GM12891 (cell line): ENCODE measurements at regions not wholly inside any gene's neighbourhood (a gene's known extent, or its start where the extent isn't known, plus 50 kb on each side); places are given as distances from the start of the nearest gene placed in this dataset.
A peak's percentile ranks its signal among the peaks of the same experiment; 100 is the strongest.

Source experiments
- DNase-seq: peaks from one replicate; pipeline ENCODE4 v3.0.0; 2011; ENCODE audit warnings: low spot score; ENCODE audit not compliant: insufficient read length
- FAIRE-seq: peaks from 2 replicates; lab custom pipeline; 2011; peaks lifted over from hg19 to GRCh38; lab: Jason Lieb, UNC
- PAX5 ChIP-seq: IDR thresholded peaks from 2 replicates; pipeline ENCODE4 v1.6.1; 2011; ENCODE audit warnings: low read length, moderate library complexity, mild to moderate bottlenecking; ENCODE audit not compliant: insufficient read depth, severe bottlenecking
- POLR2A ChIP-seq: IDR thresholded peaks from 2 replicates; pipeline ENCODE4 v1.6.1; 2011; ENCODE audit warnings: low read depth, low read length, control low read depth
- POLR2AphosphoS5 ChIP-seq: IDR thresholded peaks from 2 replicates; pipeline ENCODE4 v1.6.1; 2011; ENCODE audit warnings: low read depth, low read length, control low read depth
- POU2F2 ChIP-seq: IDR thresholded peaks from 2 replicates; pipeline ENCODE4 v1.6.1; 2011; ENCODE audit warnings: low read depth, mild to moderate bottlenecking, control low read depth, low read length, moderate library complexity
- SPI1 ChIP-seq: IDR thresholded peaks from 2 replicates; pipeline ENCODE4 v1.6.1; 2011; ENCODE audit warnings: low read depth, low read length, control low read depth
- TAF1 ChIP-seq: IDR thresholded peaks from 2 replicates; pipeline ENCODE4 v1.6.1; 2011; ENCODE audit warnings: low read depth, low read length, control low read depth

DNA sequence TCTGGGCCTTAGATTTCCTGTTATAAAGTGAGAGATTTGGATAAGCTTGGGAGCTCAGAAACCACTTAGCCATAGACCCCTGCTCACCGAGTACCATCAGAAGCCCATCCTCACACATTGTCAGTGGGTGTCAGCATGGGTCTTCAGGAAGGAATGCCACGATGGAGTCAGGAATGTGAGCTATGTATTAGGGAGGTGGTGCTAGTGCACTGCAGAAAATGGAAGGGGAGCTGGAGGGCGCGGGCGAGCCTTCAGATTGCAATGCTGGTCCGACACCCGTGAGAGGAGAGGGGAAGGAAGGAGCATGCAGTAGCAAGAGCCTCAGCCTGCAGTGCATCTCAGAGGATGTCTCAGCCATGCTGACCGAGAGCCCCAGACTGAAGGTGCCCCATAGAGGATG, 294.5 kb downstream of the FOXL1 start:
- TF ChIP-seq TAF1 = no peak
- no peak for TF ChIP-seq SPI1
- TF ChIP-seq POU2F2 = no peak
- TF ChIP-seq PAX5 = no peak
- TF ChIP-seq POLR2AphosphoS5 = no peak
- TF ChIP-seq POLR2A = no peak
- FAIRE-seq (no peak), DNase-seq (no peak)

DNA sequence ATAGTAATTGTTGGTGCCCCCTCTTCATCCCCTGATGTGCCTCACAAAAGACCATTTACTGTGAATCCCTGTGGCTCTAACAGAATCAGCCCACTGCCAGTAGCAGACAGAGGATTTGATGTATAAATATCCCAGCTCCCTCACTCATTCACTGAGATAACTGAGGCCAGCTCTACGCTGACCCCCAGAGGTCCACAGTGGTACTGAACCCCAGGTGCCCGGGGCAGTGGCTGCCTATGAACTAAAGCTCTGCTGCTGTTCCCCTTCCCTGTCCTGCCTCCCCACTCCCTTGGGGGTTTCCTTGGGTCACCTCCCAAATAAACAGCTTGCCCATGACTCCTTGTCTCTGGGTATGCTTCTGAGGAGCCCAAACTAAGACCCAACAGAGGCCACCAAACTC, 295.8 kb downstream of the FOXL1 start:
- DNase-seq (peak; percentile 41), FAIRE-seq (no peak)
- no peak for TF ChIP-seq PAX5
- no peak for TF ChIP-seq POU2F2
- TF ChIP-seq POLR2AphosphoS5 = no peak

DNA sequence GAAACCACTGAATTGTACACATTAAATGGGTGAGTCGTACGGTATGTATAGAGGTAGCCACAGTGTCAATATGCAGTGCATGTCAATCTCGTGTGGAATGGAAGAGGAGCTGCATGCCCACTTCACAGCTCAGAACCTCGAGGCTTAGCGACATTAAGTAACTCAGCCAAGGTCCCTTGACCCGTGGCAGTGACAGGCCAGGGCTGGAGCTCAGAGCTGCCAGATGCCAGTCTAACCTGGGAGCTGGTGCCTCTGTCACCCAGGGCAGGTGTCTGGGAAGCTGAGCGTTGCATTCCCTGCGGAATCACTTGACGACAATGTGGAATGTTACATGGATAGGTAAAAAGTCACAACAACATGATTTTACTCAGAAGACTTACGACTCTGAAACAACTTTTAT, 298.1 kb downstream of the FOXL1 start:
- DNase-seq (no peak), FAIRE-seq (no peak)
- TF ChIP-seq POU2F2 = no peak
- no peak for TF ChIP-seq PAX5
- TF ChIP-seq POLR2AphosphoS5 = no peak
- no peak for TF ChIP-seq TAF1
- TF ChIP-seq SPI1 = no peak
- no peak for TF ChIP-seq POLR2A

DNA sequence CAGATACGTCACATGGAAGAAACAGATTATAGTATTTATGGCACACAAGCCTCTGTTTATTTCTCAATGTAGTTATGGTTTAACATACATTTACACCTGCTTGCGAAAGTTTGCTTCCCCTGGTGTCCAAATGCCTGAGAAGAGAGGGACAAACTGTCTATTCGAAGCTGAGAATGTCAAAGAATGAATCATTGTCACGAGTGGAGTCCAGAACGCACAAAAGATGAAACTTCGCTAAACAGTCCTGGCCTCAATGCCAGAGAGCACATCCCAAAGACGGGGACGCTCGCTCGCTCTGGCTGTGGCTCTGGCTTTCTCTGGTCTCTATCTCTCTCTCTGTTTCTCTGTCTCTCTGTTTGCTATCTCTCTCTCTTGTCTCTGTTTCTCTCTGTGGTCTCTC, 298.8 kb downstream of the FOXL1 start:
- TF ChIP-seq POLR2A (no peak), PAX5 (no peak), POLR2AphosphoS5 (no peak), TAF1 (no peak), POU2F2 (no peak), SPI1 (no peak)
- FAIRE-seq = no peak
- no peak for DNase-seq

DNA sequence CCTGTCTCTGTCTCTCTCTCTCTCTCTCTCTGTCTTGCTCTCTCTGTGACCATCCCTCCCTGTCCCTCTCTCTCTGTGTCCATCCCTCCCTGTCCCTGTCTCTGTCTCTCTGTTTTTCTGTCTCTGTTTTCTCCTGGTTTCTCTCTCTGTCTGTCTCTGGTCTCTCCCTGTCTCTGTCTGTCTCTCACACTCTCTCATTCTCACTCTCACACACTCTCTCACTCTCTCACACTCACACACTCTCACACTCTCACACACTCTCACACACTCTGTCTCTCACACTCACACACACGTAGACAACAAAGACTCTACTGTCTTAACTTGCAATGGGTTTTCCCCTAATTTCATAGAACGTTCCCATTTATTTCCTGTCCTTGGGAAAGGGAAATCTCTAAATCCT, 299.5 kb downstream of the FOXL1 start:
- no peak for FAIRE-seq
- TF ChIP-seq SPI1 (no peak), PAX5 (no peak), POLR2A (no peak), POLR2AphosphoS5 (no peak), POU2F2 (no peak), TAF1 (no peak)
- DNase-seq = no peak

DNA sequence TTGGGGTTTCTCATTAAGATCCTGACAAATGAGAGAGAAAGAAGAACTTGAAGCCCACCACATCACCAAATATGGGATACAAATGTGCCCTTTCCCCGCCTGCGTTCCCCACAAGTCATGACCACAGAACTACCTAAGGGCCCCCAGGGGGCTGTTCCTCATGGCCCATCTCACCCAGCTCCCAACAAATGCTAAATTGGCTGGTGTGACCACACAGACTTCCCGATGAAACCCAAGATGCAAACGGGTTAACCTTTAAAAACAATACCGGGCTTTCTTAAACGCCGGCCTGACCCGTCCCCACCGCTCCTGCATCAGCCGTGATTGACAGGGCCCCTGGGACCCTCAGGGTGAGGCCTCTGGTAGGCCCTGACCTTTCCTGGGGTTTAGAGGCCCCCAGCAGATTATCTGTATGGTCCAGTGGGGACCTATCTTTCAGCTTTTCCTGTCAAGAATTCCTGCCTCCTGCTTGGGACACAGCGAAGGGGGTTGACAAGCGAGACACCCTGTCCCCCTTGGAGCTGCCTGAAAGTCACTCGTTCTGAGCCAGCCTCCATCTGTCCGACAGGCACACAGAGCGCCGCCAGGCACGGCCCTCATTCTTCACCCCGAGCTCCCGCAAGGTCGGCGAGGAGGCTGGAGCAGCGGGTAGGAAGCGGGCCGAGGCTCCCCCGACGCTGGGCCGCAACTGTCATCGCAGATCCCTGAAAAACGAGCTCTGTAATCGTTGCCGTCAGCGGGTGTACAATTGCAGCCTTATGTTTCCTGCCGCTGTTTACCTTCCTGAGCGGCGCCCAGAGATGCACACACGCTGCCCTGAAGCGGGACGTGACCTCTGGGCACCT, 300.1 kb downstream of the FOXL1 start:
- no peak for DNase-seq
- TF ChIP-seq POU2F2 (no peak), TAF1 (no peak), POLR2A (no peak), SPI1 (no peak), PAX5 (no peak), POLR2AphosphoS5 (no peak)
- no peak for FAIRE-seq

DNA sequence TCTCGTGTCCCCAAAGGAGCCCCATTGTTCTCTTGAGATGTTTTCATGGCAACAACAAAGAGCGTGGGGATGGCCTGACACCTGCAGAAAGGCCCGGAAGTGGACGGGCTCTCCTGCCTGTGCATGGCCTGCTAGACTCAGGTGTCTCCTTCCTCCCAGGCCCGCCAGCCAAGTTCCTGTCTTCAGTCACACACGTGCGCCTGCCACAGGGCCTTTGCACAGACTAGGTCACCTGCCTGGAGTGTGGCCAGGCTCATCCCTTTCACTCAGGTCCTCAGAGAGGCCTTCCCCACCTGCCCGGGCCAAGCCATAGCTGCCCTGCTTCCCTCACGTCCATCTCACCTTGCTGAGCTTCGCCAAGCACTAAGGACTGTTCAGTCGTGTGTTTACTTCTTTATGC, 300.9 kb downstream of the FOXL1 start:
- FAIRE-seq (no peak), DNase-seq (no peak)
- TF ChIP-seq POLR2A (no peak), POU2F2 (no peak), SPI1 (no peak), PAX5 (no peak), POLR2AphosphoS5 (no peak), TAF1 (no peak)

DNA sequence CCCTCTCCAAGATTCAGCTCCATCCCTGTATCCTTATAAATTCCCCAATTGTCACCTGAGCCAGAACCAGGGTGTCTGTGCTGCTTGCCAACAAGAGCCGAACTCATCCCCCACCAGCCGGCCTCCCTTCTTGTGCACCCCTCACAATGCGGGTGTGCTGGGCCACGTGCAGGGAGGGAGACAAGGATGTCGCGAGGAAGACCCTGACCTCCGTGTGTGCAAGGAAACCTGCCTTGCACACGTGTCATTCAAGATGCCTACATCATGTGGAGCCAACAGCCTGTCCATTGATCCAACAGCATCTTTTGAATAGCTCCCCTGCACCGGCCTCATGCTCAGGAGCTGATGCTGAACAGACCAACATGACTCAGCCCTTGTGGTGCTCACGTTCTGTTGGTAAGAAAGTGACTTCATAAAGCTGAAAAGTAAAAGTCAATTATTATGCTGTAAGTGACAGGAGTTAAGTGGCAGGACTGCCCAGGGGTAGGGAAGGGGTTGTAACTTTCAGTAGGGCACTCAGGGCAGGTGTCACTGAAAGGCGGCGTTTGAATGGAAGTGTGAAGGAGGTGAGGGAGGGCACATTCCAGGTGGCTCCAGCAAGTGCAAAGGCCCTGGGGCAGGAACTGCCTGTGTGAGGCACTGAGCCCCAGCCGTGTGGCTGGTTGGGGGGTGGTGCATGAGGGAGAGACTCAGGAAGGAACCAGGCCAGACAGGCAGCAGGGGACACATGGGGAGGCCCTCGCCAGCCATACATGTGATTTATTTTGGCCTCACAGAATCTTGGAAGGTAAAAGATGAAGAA, 302.2 kb downstream of the FOXL1 start:
- FAIRE-seq (no peak), DNase-seq (no peak)
- TF ChIP-seq PAX5 = no peak
- TF ChIP-seq SPI1 = no peak
- TF ChIP-seq TAF1 = no peak
- no peak for TF ChIP-seq POLR2A
- no peak for TF ChIP-seq POU2F2
- TF ChIP-seq POLR2AphosphoS5 = no peak

DNA sequence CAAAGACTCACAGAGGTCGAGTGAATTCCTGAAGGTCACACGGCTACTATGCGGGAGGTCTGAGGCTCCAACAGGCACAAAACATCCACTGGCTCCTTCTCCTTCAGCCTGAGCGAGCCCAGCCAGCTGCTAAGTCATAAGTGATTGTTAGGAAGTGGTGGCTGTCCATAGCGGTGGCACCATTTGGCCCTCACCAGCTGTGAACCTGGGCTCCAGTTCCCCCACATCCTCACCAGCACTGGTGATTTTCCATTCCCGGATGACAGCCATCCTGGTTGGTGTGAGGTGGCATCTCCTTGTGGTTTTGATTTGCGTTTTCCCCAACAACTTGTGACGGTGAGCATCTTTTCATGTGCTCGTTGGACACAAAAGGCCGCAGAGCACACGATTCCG, 302.8 kb downstream of the FOXL1 start:
- FAIRE-seq (no peak), DNase-seq (no peak)
- TF ChIP-seq POLR2A = no peak
